ENCODE measurements at regions not wholly inside any gene's neighbourhood (a gene's known extent, or its start where the extent isn't known, plus 50 kb on each side); places are given as distances from the start of the nearest gene placed in this dataset.

DNA sequence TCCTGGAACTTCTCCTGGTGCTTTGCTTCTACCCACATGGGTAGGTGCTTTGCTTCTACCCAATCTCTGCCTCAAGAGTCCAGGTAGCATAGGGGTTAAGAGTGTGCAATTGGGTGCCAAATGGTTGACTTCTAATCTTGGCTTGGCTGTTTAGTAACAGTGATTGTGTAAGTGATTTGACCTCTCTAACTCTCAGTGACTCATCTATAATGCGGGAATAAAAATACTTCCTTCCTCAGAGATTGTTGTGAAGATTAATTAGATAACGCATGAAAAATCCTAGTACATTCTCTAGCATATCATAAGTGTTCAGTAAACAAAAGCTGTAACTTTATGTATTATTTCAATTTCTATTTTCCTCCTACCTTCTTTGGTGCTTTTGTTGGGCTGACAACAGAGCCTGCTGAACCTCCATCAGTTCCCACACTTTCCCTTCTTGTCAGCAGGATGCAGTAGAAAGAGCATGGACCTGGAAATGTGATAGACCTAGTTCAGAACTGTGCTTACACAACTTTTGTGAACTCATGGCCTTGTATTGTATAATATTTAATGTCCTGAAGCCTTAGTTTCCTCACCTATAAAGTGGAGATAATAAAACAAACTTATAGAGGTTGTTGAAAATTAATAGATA, 72.9 kb upstream of the SMIM36 start:
- DNase-seq (ENCODE audit: low read depth): no peak

DNA sequence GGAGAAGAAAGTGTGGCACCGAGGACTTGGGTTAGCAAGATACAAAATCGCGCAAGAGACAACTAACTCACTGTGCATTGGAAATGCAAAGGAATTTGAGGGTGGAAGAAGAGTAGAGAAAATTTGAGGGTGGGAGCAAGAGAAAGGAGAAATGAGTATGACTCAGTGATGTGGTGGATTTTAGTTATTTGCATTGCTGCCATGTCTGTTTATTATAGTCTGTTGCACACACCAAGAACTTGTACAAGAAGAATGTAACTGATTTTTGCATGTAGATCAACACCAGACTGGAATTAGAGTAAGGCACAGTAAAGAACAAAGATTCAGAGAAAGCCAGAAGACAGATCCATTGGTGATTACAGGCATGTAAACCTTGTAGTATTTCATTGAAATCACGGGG, 71.6 kb upstream of the SMIM36 start:
- DNase-seq (ENCODE audit: low read depth): no peak

DNA sequence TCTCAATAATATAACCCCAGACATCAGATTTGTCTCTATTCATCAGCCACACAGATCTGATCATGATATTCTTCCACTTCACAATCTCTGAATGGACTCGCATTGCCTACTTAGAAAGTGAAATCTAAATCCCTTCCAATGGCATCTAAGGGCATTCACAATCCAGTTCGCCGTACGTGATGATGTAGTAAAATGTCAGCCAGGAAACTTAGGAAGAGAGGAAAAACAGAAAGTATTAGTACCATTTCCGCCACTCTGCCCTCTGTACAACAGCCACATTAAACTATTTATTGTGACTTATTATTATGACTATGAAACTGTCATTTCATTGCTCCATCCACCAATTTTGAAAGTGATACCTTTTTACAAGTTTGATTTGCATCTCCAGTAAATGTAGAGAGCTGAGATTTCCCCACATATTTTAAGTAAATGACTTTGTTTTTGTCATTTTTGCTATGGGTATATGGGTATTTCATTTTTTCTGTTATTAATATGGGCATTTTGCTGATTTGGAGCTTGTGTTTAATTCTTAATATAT, 69.4 kb upstream of the SMIM36 start:
- DNase-seq (ENCODE audit: low read depth): no peak

GRCh38 chr17:55577687-55578086, 66.4 kb upstream of the SMIM36 start:
- DNase-seq (ENCODE audit: low read depth): peak; percentile 66

- DNase-seq (ENCODE audit: low read depth): peak; percentile 61
Observed at GRCh38 chr17:55576996-55577586, 65.8 kb upstream of the SMIM36 start.

DNA sequence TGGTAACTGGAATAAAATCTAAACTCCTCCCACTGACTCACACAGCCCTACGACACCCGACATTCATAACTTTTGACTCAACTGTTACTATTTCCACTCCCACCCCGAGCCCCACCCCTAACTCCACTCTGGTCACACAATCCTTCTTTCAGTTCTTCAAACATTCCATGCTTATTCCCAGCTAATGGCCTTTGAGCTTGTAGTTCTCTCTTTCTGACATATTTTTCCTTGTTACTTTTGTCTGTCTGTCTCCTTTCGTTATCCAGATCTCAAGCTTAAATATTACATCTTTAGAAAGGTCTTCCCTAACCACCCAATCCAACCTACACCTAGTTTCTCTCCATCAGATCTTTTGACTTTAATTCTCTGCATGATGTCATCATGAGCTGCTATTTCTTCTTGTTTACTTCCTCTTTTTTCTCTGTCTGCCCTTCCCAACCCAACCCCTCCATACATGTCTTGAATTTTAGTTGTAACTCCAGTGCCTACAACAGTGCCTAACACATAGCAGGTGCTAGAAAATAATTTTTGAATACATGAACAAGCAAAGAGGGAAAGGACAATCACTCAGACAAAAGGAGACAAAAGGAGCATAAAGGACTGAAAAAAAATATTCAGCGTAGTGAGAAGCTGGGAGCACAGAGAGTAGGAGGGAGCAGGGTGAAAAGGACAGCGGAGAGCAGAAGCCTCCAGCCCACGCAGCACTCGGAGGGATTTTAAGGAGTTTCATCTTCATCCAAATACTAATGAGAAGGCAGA, 65.2 kb upstream of the SMIM36 start:
- DNase-seq (ENCODE audit: low read depth): peak; percentile 82

DNA sequence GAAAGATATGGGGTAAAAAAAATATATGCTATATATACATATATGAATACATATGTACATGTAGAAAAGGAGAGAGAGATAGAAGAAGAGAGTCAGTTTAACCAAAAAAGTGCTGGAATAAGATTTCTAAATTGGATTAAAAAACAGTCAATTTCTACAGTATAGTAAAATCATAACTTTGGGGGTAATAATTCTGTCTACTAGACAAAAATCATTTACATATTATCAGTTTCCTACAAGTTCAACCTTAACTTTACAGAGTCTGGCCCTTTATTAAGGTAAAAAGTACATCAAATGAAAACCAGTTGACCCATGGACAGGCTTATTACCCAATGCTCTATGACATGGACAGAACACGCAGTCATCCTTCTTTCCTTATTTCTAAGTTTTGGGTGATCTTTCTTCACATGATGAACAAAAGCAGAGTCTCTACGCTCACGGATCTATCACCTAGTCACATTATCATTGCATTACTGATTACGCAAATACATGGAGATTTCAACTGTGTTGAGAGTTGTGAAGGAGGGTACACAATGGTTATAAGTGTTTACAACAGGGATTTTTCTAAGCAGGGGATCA, 63.9 kb upstream of the SMIM36 start:
- DNase-seq (ENCODE audit: low read depth): no peak

GRCh38 chr17:55572599-55572998, 61.3 kb upstream of the SMIM36 start:
- no peak for DNase-seq (ENCODE audit: low read depth)

GRCh38 chr17:55572139-55572538, 60.9 kb upstream of the SMIM36 start:
- no peak for DNase-seq (ENCODE audit: low read depth)

GRCh38 chr17:55571095-55571494, 59.8 kb upstream of the SMIM36 start:
- no peak for DNase-seq (ENCODE audit: low read depth)

DNA sequence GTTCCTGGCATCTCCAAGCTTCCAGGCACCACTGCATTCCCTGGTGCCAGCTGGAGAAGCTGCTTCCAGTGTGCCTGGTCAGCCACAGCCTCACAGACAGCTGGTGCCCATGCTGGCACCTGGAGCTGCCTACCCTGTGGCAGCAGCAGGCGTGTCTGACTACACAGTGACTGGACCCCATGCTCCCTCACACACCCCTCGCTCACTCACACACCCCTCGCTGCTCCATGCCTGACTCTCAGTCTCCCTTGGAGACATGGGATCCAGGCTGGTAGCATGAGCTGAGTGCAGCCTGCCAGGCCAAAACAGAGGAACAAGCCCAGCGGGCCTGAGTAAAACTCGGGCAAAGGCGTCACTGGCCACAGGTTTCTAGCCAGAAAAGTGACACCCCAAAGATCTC, 59.1 kb upstream of the SMIM36 start:
- DNase-seq (ENCODE audit: low read depth): peak; percentile 85

GRCh38 chr17:55567240-55568214, 56.3 kb upstream of the SMIM36 start:
- DNase-seq (ENCODE audit: low read depth): peak; percentile 57

GRCh38 chr17:55564081-55564480, 52.8 kb upstream of the SMIM36 start:
- DNase-seq (ENCODE audit: low read depth): peak; percentile 89

DNA sequence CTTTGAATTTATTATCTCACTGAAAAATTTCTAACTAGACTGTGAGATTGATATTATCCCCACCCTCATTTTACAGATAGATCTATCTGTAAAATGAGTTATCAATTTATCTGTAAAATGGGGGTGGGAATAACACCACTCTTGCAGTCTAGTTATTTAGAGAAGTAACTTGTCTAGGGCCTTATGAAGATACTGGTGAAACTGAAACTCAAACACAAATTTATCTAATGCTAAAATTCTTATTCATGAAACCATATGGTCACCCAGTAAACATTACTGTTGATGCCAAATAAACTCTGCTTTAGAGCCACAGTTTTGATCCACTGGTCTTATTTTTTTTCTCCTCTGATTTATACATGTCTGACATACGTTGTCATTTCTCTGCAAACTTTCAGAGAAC, 52.1 kb upstream of the SMIM36 start:
- DNase-seq (ENCODE audit: low read depth): no peak

GRCh38 chr17:55561973-55562495, 50.8 kb upstream of the SMIM36 start:
- no peak for DNase-seq (ENCODE audit: low read depth)

- no peak for DNase-seq (ENCODE audit: low read depth)
Observed at GRCh38 chr17:55561316-55561972, 50.2 kb upstream of the SMIM36 start.
